Fibroblast of pulmonary artery (primary cell): ENCODE measurements at regions not wholly inside any gene's neighbourhood (a gene's known extent, or its start where the extent isn't known, plus 50 kb on each side); places are given as distances from the start of the nearest gene placed in this dataset.
"Not testable (repeated sequence)": the region's sequence is repeated elsewhere in the genome, so short reads cannot be mapped to it uniquely, and the experiment has no call there.

Experiments used
- DNase-seq: peaks from one replicate; pipeline ENCODE4 v3.0.0-alpha.2; 2010; ENCODE audit warnings: low read depth
- H3K4me3 ChIP-seq: replicated peaks from 2 replicates; pipeline ENCODE4 v1.5.1; 2011; ENCODE audit warnings: low read depth, mild to moderate bottlenecking, control low read depth, low read length, moderate library complexity
- TF ChIP-seq, protein P1 (sequence below): IDR thresholded peaks from 2 replicates; pipeline ENCODE4 v1.5.1; 2011; ENCODE audit warnings: mild to moderate bottlenecking, control low read depth, low read length, inconsistent platforms; ENCODE audit errors: missing control alignments

DNA sequence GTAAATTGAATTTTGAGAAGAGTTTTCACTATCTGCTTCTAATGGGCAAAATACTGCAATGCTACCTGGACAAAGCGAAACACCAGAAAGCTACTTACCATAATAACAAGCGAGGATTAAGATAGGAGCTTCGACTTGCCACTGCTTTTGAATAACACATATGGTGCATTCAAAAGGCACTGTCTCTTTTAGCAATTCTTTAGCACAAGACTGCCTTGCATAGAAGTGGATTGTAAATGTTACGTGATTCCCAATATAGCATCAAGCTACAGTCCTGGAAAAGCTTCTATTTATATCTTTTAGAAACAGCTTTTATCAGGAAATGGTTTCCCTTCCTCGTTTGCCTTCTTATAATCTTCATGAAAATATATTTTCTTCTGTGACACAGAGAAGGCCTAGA is 258.7 kb upstream of the PDE3A start:
- no peak overlapping the region for H3K4me3 ChIP-seq
- TF ChIP-seq, protein P1, sequence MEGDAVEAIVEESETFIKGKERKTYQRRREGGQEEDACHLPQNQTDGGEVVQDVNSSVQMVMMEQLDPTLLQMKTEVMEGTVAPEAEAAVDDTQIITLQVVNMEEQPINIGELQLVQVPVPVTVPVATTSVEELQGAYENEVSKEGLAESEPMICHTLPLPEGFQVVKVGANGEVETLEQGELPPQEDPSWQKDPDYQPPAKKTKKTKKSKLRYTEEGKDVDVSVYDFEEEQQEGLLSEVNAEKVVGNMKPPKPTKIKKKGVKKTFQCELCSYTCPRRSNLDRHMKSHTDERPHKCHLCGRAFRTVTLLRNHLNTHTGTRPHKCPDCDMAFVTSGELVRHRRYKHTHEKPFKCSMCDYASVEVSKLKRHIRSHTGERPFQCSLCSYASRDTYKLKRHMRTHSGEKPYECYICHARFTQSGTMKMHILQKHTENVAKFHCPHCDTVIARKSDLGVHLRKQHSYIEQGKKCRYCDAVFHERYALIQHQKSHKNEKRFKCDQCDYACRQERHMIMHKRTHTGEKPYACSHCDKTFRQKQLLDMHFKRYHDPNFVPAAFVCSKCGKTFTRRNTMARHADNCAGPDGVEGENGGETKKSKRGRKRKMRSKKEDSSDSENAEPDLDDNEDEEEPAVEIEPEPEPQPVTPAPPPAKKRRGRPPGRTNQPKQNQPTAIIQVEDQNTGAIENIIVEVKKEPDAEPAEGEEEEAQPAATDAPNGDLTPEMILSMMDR: no peak
- DNase-seq: no peak

DNA sequence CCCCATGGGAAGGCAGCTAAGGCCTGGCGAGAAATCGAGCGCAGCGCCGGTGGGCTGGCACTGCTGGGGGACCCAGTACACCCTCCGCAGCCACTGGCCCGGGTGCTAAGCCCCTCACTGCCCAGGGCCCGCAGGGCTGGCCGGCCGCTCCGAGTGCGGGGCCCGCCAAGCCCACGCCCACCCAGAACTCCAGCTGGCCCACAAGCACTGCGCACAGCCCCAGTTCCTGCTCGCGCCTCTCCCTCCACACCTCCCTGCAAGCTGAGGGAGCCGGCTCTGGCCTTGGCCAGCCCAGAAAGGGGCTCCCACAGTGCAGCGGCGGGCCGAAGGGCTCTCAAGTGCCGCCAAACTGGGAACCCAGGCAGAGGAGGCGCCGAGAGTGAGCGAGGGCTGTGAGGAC is 253.0 kb upstream of the PDE3A start:
- not testable (repeated sequence) for DNase-seq, H3K4me3 ChIP-seq

DNA sequence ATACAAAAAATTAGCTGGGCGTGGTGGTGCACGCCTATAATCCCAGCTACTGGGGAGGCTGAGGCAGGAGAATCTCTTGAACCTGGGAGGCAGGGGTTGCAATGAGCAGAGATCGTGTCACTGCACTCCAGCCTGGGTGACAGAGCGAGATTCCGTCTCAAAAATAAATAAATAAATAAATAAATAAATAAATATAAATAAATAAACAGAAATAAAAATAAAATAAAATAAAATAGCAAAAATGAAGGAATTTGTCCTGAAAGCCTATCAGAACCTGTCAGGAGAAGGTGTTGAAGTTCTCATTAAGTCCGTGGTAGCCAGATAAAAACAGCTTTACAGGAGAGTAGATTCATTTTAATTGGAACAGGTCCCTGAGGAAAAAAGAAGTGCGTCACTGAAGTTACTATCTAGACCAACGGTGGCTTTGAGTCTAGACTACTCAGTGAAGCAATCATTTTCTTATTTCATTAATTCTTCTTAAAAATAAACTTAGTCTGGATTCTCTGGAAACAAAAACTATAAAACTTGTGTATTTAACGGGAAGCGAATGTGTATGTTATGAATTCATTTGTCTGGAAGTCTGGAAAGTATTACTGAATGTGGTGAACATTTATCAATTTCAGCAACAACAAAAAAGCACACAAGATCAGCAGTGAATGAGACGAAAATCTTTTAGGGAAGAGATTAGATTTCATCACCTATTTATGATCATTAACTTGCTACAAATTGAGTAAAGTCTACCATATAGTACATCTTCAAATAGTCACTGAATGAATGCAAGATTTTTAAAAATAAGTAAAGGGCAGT is 248.5 kb upstream of the PDE3A start:
- no peak overlapping the region for H3K4me3 ChIP-seq
- peak; percentile 65 for DNase-seq
- TF ChIP-seq, protein P1: no peak

DNA sequence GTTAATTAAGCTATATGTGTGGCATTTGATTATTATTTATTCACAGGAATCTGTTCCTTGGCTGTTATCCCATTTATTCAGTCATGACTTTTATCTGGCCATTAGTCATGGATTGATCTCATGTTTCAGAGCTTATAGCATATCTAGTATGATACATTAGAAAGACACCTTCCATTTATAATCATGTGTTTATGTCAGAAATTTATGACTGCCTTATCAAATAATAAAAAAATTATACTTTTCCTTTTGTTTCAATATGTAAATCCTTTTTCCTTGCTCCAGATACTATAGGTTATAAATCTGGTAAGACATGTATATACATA is 248.0 kb upstream of the PDE3A start:
- no peak overlapping the region for H3K4me3 ChIP-seq
- TF ChIP-seq, protein P1: no peak
- peak; percentile 53 for DNase-seq

DNA sequence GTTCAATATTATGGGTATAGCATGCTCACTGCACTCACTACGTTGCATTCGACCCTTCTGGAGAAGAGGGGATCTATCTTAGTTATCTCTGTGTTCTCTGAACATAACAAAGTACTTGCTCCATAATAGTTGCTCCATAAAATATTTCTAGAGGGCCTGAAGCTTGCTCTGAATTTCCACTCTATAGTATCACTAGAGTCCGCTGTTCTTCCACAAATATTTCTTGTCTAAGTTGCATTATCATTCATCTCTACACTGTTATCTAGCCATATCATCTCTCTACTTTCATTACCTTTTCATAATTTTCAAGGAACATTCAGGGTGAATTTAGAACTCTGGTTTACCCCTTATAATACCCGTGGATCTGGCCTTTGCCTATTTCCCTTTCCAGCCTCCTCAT is 246.1 kb upstream of the PDE3A start:
- no peak for DNase-seq
- TF ChIP-seq, protein P1: no peak
- H3K4me3 ChIP-seq: no peak overlapping the region

DNA sequence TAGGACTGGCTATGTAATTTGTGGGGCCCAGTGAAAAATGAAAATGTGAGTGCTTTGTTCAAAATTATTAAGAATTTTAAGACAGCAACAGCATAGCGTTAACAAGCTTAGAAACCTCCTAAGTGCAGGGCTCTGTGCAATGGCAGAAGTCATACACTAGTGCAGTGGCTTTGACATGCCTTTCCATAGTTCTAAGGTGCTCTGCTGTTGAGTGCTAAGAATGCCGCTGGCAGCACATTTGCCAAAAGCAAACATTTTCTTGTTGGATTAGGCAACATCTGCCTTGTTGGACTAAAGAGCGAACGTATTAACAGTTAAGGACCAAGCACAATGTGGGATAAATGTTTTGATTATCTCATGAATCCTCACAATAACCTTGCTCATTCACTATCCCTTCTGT is 244.9 kb upstream of the PDE3A start:
- TF ChIP-seq, protein P1: no peak
- no peak for DNase-seq

GRCh38 chr12:20125276-20125798 is 243.0 kb upstream of the PDE3A start:
- DNase-seq: peak; percentile 59
- TF ChIP-seq, protein P1: no peak

More for the DNA sequence above, 244.9 kb upstream of the PDE3A start:
- H3K4me3 ChIP-seq: no peak overlapping the region

More at GRCh38 chr12:20125276-20125798, 243.0 kb upstream of the PDE3A start:
- H3K4me3 ChIP-seq: no peak overlapping the region
